22Rv1 (cell line): ENCODE measurements at regions not wholly inside any gene's neighbourhood (a gene's known extent, or its start where the extent isn't known, plus 50 kb on each side); places are given as distances from the start of the nearest gene placed in this dataset.

Experiments used
- ZFX ChIP-seq: fragments of 450-650 bp; IDR thresholded peaks from 2 replicates; pipeline ENCODE4 v1.6.1; 2017; ENCODE audit warnings: antibody characterized with exemption, borderline replicate concordance
- TF ChIP-seq, protein P1 (sequence below): fragments of 450-650 bp; IDR thresholded peaks from 2 replicates; pipeline ENCODE4 v1.5.1; 2017; ENCODE audit warnings: mild to moderate bottlenecking

DNA sequence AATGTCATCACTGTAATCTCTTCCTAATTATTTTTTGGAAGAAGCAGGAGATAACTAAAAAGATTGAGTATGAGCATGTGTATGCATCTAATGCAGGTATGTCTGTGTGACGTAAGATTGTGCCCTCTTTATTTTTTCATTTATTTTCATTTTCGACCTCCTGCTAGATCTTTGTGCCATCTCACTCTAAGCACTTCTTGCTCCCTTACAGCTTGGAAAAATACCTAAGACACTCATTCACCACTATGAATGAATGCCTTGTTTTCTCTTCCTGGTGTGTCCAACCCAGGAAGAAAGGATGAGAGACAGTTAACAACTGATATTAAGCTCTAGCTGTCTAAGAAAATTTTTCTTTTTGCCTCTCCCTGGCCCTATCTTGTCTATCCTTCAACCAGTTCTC, 76.8 kb upstream of the CISTR start:
- TF ChIP-seq, protein P1, sequence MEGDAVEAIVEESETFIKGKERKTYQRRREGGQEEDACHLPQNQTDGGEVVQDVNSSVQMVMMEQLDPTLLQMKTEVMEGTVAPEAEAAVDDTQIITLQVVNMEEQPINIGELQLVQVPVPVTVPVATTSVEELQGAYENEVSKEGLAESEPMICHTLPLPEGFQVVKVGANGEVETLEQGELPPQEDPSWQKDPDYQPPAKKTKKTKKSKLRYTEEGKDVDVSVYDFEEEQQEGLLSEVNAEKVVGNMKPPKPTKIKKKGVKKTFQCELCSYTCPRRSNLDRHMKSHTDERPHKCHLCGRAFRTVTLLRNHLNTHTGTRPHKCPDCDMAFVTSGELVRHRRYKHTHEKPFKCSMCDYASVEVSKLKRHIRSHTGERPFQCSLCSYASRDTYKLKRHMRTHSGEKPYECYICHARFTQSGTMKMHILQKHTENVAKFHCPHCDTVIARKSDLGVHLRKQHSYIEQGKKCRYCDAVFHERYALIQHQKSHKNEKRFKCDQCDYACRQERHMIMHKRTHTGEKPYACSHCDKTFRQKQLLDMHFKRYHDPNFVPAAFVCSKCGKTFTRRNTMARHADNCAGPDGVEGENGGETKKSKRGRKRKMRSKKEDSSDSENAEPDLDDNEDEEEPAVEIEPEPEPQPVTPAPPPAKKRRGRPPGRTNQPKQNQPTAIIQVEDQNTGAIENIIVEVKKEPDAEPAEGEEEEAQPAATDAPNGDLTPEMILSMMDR: no peak
- TF ChIP-seq ZFX: no peak
